ENCODE measurements at regions not wholly inside any gene's neighbourhood (a gene's known extent, or its start where the extent isn't known, plus 50 kb on each side); places are given as distances from the start of the nearest gene placed in this dataset.

- TF ChIP-seq POLR2A (IDR thresholded peaks at IDR 0.05): no peak
- TF ChIP-seq, protein P1, sequence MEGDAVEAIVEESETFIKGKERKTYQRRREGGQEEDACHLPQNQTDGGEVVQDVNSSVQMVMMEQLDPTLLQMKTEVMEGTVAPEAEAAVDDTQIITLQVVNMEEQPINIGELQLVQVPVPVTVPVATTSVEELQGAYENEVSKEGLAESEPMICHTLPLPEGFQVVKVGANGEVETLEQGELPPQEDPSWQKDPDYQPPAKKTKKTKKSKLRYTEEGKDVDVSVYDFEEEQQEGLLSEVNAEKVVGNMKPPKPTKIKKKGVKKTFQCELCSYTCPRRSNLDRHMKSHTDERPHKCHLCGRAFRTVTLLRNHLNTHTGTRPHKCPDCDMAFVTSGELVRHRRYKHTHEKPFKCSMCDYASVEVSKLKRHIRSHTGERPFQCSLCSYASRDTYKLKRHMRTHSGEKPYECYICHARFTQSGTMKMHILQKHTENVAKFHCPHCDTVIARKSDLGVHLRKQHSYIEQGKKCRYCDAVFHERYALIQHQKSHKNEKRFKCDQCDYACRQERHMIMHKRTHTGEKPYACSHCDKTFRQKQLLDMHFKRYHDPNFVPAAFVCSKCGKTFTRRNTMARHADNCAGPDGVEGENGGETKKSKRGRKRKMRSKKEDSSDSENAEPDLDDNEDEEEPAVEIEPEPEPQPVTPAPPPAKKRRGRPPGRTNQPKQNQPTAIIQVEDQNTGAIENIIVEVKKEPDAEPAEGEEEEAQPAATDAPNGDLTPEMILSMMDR (IDR thresholded peaks at IDR 0.05): no peak
These were observed 128.4 kb downstream of the SEC61B start for GRCh38 chr9:99350461-99350860.
